Kidney tubule cell (primary cell): ENCODE measurements at regions not wholly inside any gene's neighbourhood (a gene's known extent, or its start where the extent isn't known, plus 50 kb on each side); places are given as distances from the start of the nearest gene placed in this dataset.

Experiments used
- DNase-seq: peaks from one replicate; pipeline ENCODE4 v3.0.0-alpha.2; 2018; ENCODE audit warnings: low spot score

GRCh38 chr1:224565611-224566406 is 50.3 kb upstream of the CNIH3 start:
- DNase-seq, result no peak
